K562 (cell line): ENCODE measurements at regions not wholly inside any gene's neighbourhood (a gene's known extent, or its start where the extent isn't known, plus 50 kb on each side); places are given as distances from the start of the nearest gene placed in this dataset.

Source experiments
- ATF1 ChIP-seq, 2 experiments: fragments of 450-650 bp in 1 of 2; IDR thresholded peaks; 2 replicates each; pipeline ENCODE4 v1.6.1; 2016; ENCODE audit warnings: missing compliant biosample characterization in 1 of 2, missing genetic modification characterization in 1 of 2
- BRCA1 ChIP-seq, 2 experiments: fragments of 450-650 bp in 1 of 2; sonication (generic) in 1 of 2; formaldehyde crosslinking in 1 of 2; IDR thresholded peaks; 2 replicates each; pipeline versions ENCODE4 v1.5.0 to v1.6.1; 2017 to 2020; ENCODE audit warnings: mild to moderate bottlenecking in 1 of 2, missing genetic modification reagents in 1 of 2
- CREM ChIP-seq: IDR thresholded peaks from 2 replicates; pipeline ENCODE4 v1.6.1; 2014; ENCODE audit warnings: antibody characterized with exemption, low read depth
- FOSL1 ChIP-seq: fragments of 200-800 bp; sonication (Bioruptor generic); conservative IDR thresholded peaks from 2 replicates; pipeline ENCODE4 v1.6.1; 2016; ENCODE audit warnings: missing genetic modification characterization, missing compliant biosample characterization
- FOXK1 ChIP-seq: sonication (generic); formaldehyde crosslinking; IDR thresholded peaks from 2 replicates; pipeline ENCODE4 v1.8.0; 2022; ENCODE audit warnings: missing genetic modification reagents, mild to moderate bottlenecking, borderline replicate concordance
- HDAC2 ChIP-seq: fragments of 450-650 bp; IDR thresholded peaks from 2 replicates; pipeline ENCODE4 v1.6.1; 2016; ENCODE audit warnings: mild to moderate bottlenecking
- HIVEP1 ChIP-seq: fragments of 250-450 bp; sonication (Bioruptor Pico); IDR thresholded peaks from 2 replicates; pipeline ENCODE4 v1.4.0; 2020; ENCODE audit warnings: mild to moderate bottlenecking
- HNRNPH1 ChIP-seq: fragments of 200-400 bp; formaldehyde crosslinking; optimal IDR thresholded peaks from 2 replicates; pipeline ENCODE3; 2017; ENCODE audit warnings: low read depth, mild to moderate bottlenecking, low read length, moderate library complexity
- HNRNPK ChIP-seq: fragments of 200-400 bp; formaldehyde crosslinking; IDR thresholded peaks from one replicate; pipeline ENCODE4 v1.6.1; 2018; ENCODE audit warnings: mild to moderate bottlenecking, low read depth, low read length; ENCODE audit not compliant: poor library complexity, severe bottlenecking
- JUND ChIP-seq, 2 experiments: IDR thresholded peaks; 2 replicates in 1 of 2; 3 replicates in 1 of 2; pipeline ENCODE4 v1.6.1; 2011; ENCODE audit warnings: borderline replicate concordance in 2 of 2, low read depth in 2 of 2, low read length in 2 of 2, improper control_type of control experiment in 1 of 2, missing biosample characterization in 1 of 2, missing genetic modification characterization in 1 of 2, missing genetic modification reagents in 1 of 2
- MYBL2 ChIP-seq, 2 experiments: fragments of 450-650 bp in 1 of 2; sonication (generic) in 1 of 2; formaldehyde crosslinking in 1 of 2; IDR thresholded peaks; 2 replicates each; pipeline versions ENCODE4 v1.6.1 to v1.8.1; 2017 to 2022; ENCODE audit warnings: borderline replicate concordance in 1 of 2, inconsistent platforms in 1 of 2, low read depth in 1 of 2, mild to moderate bottlenecking in 1 of 2, missing genetic modification reagents in 1 of 2, moderate library complexity in 1 of 2
- NRF1 ChIP-seq, 2 experiments: fragments of 450-650 bp; IDR thresholded peaks in 1 of 2; conservative IDR thresholded peaks in 1 of 2; 2 replicates each; pipeline ENCODE4 v1.6.1; 2014; ENCODE audit warnings: mild to moderate bottlenecking in 2 of 2
- PHF21A ChIP-seq: fragments of 450-650 bp; IDR thresholded peaks from 2 replicates; pipeline ENCODE4 v1.6.1; 2017; ENCODE audit warnings: low read depth, borderline replicate concordance
- POLR2H ChIP-seq: IDR thresholded peaks from 2 replicates; pipeline ENCODE4 v1.6.1; 2016; ENCODE audit warnings: missing genetic modification characterization, low read depth, mild to moderate bottlenecking, control low read depth, missing compliant biosample characterization, moderate library complexity
- TBL1XR1 ChIP-seq, 2 experiments: IDR thresholded peaks; 2 replicates each; pipeline ENCODE4 v1.6.1; 2012; ENCODE audit warnings: improper control_type of control experiment in 2 of 2, low read length in 2 of 2, mild to moderate bottlenecking in 1 of 2
- TFAM ChIP-seq: fragments of 250-450 bp; sonication (Bioruptor Pico); conservative IDR thresholded peaks from 2 replicates; pipeline ENCODE4 v1.5.0; 2021; ENCODE audit warnings: mild to moderate bottlenecking, moderate library complexity
- ZBTB43 ChIP-seq: sonication (generic); formaldehyde crosslinking; IDR thresholded peaks from 2 replicates; pipeline ENCODE4 v1.8.0; 2023; ENCODE audit warnings: mild to moderate bottlenecking, missing genetic modification reagents
- ZNF311 ChIP-seq: fragments of 250-450 bp; sonication (Bioruptor Pico); IDR thresholded peaks from 2 replicates; pipeline ENCODE4 v1.4.0; 2020; ENCODE audit warnings: mild to moderate bottlenecking, moderate library complexity
- ZNF655 ChIP-seq: fragments of 250-450 bp; sonication (Bioruptor Pico); IDR thresholded peaks from 2 replicates; pipeline ENCODE4 v1.5.0; 2021
- ZNF766 ChIP-seq: fragments of 200-800 bp; sonication (Bioruptor generic); conservative IDR thresholded peaks from 2 replicates; pipeline ENCODE4 v1.6.1; 2016; ENCODE audit warnings: missing genetic modification characterization, missing compliant biosample characterization
- ZNF79 ChIP-seq: fragments of 250-450 bp; sonication (Bioruptor Pico); IDR thresholded peaks from 2 replicates; pipeline ENCODE4 v1.4.0; 2020; ENCODE audit warnings: low read depth, mild to moderate bottlenecking, moderate library complexity
- TF ChIP-seq, protein P1 (sequence below): IDR thresholded peaks from 2 replicates; pipeline ENCODE4 v1.6.1; 2011; ENCODE audit warnings: borderline replicate concordance, low read depth, mild to moderate bottlenecking, moderate library complexity, low read length; ENCODE audit not compliant: insufficient read depth, poor library complexity, severe bottlenecking

DNA sequence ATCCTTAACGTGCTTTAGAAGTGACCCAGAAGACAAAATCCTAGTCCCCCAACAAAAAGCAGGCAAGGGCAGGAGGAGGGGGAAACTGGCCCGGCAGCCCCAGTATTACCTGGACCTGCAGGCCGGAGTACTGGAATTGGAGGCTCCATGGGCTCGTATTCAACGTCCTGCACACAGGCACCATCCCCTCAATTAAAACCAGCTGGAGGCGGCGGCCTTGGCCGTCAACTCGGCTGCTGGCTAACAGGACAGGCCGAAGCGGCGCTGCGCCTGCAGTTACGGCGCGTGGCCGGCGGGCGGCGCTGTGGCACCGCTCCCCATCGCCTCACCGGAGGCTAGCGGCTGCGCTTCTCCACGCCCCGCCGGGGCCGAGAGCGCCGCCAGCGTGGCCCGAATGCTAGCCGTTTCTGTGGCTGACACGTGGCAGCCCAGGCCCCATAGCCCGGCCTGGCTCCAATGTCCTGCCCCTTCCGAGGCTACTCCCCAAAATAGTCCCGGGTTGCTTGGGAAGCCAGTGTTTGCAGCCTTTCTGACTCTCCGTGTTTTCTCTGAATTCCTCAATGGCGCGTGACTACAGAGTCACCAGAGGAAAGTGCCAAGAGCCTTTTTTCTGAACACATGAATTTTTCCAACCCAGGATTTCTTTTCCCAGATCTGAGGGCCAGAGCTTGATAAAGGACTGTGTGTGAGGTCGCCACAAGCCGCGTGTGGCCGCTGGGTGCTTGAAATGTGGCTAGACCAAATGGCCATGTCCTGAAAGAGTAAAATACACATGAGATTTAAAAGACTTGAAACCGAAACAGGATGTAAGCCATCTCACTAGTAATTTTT is 82.5 kb downstream of the HHIPL2 start (continued):
- TF ChIP-seq CREM (peak; percentile 80), HIVEP1 (no peak), ZNF766 (CRISPR knock-in tag) (no peak; the same call in 1 of the 2 replicates), BRCA1 (IDR thresholded peaks at IDR 0.05) (no peak), BRCA1 (CRISPR knock-in tag; IDR thresholded peaks at IDR 0.05) (no peak), POLR2H (no peak; the same call in none of the 2 replicates), HDAC2 (peak; percentile 75), ZNF311 (no peak), ZBTB43 (CRISPR knock-in tag) (no peak), TBL1XR1 (IDR thresholded peaks at IDR 0.05; ENCODE audit: low read length in 2 of 2) (no peak; a peak in 2 of 4 replicates), HNRNPK (no peak), NRF1 (conservative IDR thresholded peaks at IDR 0.05 in 1 of 2, IDR thresholded peaks at IDR 0.05 in 1 of 2) (peak; percentile 81 to 84), ATF1 (CRISPR knock-in tag; IDR thresholded peaks at IDR 0.05) (no peak), ATF1 (tag; IDR thresholded peaks at IDR 0.05) (peak; percentile 84), ZNF655 (no peak), MYBL2 (IDR thresholded peaks at IDR 0.05; ENCODE audit: low read depth) (peak; percentile 65; the same call in 1 of the 2 replicates), MYBL2 (CRISPR knock-in tag; IDR thresholded peaks at IDR 0.05; ENCODE audit: borderline replicate concordance) (no peak), PHF21A (no peak), TFAM (CRISPR knock-in tag) (no peak), HNRNPH1 (no peak), FOXK1 (no peak), FOSL1 (peak; percentile 61), ZNF79 (CRISPR knock-in tag) (peak; percentile 43; the same call in 1 of the 2 replicates), JUND (IDR thresholded peaks at IDR 0.05; ENCODE audit: borderline replicate concordance, low read depth, low read length) (peak; percentile 31; the same call in 1 of the 2 replicates), JUND (tag; IDR thresholded peaks at IDR 0.05; ENCODE audit: borderline replicate concordance, low read depth, low read length) (no peak)
- TF ChIP-seq, protein P1, sequence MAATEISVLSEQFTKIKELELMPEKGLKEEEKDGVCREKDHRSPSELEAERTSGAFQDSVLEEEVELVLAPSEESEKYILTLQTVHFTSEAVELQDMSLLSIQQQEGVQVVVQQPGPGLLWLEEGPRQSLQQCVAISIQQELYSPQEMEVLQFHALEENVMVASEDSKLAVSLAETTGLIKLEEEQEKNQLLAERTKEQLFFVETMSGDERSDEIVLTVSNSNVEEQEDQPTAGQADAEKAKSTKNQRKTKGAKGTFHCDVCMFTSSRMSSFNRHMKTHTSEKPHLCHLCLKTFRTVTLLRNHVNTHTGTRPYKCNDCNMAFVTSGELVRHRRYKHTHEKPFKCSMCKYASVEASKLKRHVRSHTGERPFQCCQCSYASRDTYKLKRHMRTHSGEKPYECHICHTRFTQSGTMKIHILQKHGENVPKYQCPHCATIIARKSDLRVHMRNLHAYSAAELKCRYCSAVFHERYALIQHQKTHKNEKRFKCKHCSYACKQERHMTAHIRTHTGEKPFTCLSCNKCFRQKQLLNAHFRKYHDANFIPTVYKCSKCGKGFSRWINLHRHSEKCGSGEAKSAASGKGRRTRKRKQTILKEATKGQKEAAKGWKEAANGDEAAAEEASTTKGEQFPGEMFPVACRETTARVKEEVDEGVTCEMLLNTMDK: no peak
